DND-41 (cell line): ENCODE measurements at regions not wholly inside any gene's neighbourhood (a gene's known extent, or its start where the extent isn't known, plus 50 kb on each side); places are given as distances from the start of the nearest gene placed in this dataset.

Experiments used
- EZH2 ChIP-seq: IDR thresholded peaks from 3 replicates; pipeline ENCODE4 v1.6.1; 2012; ENCODE audit warnings: borderline replicate concordance, low read depth, mild to moderate bottlenecking, moderate library complexity, low read length, inconsistent platforms; ENCODE audit not compliant: severe bottlenecking
- TF ChIP-seq, protein P1 (sequence below): IDR thresholded peaks from 2 replicates; pipeline ENCODE4 v1.5.1; 2012; ENCODE audit warnings: borderline replicate concordance, low read length, moderate library complexity, mild to moderate bottlenecking; ENCODE audit not compliant: poor library complexity, severe bottlenecking; ENCODE audit errors: extremely low read depth

DNA sequence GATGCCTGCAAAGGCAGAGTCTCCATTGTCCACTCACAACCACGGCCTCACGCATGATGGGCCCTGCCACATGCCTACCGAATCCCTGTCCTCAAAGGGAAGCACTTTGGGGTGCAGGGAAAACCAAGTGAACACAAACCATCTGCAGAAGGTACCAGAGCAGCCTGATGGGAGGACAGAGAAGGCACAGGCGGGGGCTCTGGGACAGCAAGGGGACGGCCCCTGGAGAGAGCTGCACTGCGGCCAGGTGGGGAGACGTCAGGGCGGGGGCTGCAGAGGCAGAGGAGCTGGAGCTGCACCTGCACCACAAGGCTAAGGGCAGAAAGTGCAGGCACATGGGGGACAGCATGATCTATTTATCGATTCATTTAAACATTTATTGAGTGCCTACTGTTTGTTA is 1056.0 kb downstream of the TBC1D22A start:
- TF ChIP-seq, protein P1, sequence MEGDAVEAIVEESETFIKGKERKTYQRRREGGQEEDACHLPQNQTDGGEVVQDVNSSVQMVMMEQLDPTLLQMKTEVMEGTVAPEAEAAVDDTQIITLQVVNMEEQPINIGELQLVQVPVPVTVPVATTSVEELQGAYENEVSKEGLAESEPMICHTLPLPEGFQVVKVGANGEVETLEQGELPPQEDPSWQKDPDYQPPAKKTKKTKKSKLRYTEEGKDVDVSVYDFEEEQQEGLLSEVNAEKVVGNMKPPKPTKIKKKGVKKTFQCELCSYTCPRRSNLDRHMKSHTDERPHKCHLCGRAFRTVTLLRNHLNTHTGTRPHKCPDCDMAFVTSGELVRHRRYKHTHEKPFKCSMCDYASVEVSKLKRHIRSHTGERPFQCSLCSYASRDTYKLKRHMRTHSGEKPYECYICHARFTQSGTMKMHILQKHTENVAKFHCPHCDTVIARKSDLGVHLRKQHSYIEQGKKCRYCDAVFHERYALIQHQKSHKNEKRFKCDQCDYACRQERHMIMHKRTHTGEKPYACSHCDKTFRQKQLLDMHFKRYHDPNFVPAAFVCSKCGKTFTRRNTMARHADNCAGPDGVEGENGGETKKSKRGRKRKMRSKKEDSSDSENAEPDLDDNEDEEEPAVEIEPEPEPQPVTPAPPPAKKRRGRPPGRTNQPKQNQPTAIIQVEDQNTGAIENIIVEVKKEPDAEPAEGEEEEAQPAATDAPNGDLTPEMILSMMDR = no peak
- no peak for TF ChIP-seq EZH2
